KBM-7 (cell line): ENCODE measurements at regions not wholly inside any gene's neighbourhood (a gene's known extent, or its start where the extent isn't known, plus 50 kb on each side); places are given as distances from the start of the nearest gene placed in this dataset.
"Not testable (repeated sequence)": the region's sequence is repeated elsewhere in the genome, so short reads cannot be mapped to it uniquely, and the experiment has no call there.

Source experiments
- DNase-seq: peaks from one replicate; pipeline ENCODE4 v3.0.0-alpha.2; 2015
- in situ Hi-C: fragments of 300-500 bp; cut with MboI; formaldehyde crosslinking; loops from 2 replicates; pipeline ENCODE4 v1.14.3; 2020; ENCODE audit warnings: low sequenced_read_pairs, low pct_unique_long_range_greater_than_20kb, mixed read lengths

DNA sequence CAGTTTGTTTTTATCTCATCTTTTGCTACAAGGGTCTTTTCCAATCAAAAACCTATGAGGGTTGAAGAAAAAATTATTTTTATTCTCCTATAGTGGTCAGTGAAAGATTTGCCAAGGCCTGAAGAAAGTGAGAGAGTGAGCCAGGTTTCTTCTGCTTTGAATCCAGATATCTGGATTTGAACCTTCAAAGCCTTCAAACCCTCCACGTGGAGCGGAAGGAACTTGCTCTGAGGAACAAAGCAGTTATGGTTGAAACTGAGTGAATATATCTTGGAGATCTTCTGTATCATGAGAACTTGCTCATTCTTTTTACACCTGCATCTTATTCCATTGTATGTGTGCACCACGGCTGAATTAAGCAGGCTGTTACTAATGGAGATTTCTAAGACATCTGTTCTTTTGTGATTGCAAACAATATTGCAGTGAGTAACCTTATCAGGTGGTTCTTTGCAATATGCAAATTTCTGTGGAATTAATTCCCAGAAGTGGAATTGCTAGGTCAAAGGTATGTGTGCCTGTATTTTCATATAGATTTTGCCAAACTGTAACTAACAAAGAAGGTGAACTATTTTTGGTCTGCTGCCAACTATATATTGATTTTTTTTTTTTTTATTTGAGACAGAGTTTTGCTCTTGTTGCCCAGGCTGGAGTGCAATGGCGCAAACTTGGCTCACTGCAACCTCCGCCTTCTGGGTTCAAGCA, 147.9 kb downstream of the B3GNT2 start:
- in situ Hi-C loops, result no loop called here
- DNase-seq, result no peak

DNA sequence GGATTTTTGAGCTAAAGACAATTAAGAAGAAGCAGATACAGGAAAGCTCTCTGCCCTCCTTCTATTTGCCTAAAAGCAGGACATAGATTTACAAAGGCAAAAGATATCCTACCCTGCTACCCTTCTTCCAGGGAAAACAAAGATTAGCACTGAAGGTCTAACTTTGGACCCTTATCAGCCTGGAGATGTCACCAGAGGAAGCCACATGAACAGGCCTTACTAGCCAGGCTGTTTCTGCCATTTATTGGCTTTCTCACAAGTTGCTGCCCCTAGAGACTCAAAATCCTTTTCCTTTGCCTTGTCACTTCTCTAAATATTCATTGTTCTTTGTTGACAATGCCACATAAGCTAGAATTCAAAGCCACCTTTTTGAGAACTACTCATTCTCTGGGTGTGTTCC, 147.3 kb downstream of the B3GNT2 start:
- peak; percentile 19 for DNase-seq
- in situ Hi-C loops, result no loop called here

- in situ Hi-C loops, result no loop called here
Observed at GRCh38 chr2:62340994-62341484, 145.1 kb downstream of the B3GNT2 start.

GRCh38 chr2:62339837-62340236, 143.9 kb downstream of the B3GNT2 start:
- in situ Hi-C loops, result no loop called here
- no peak for DNase-seq

More at GRCh38 chr2:62340994-62341484, 145.1 kb downstream of the B3GNT2 start:
- DNase-seq, result no peak

GRCh38 chr2:62339413-62339812, 143.5 kb downstream of the B3GNT2 start:
- DNase-seq, result no peak

GRCh38 chr2:62338111-62338510, 142.2 kb downstream of the B3GNT2 start:
- DNase-seq, result no peak
- in situ Hi-C loops, result no loop called here

More at GRCh38 chr2:62339413-62339812, 143.5 kb downstream of the B3GNT2 start:
- in situ Hi-C loops, result no loop called here

GRCh38 chr2:62337403-62337802, 141.5 kb downstream of the B3GNT2 start:
- in situ Hi-C loops, result no loop called here
- no peak for DNase-seq

- in situ Hi-C loops, result no loop called here
- DNase-seq, result peak; percentile 35
Observed at GRCh38 chr2:62335612-62336011, 139.7 kb downstream of the B3GNT2 start.

GRCh38 chr2:62334440-62335058, 138.6 kb downstream of the B3GNT2 start:
- DNase-seq, result no peak
- in situ Hi-C loops, result no loop called here

DNA sequence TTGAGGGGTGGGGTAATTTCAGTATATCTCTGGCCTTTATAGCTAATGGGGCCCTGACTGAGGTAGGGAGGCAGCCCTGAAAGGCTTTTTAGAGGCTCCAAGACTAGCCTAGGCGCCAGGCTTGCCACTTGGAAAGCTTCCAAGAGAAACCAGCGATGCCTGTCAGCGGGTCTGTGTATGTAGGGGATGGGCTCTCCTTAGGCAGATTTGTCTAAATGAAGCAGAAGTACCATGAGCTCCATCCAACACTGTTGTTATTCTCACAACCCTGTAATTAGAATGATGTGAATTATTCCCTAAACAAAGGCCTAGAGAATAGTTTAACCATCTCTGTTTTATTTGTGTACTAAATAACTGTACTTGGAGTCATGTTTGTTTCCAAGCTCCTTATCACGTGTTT, 138.1 kb downstream of the B3GNT2 start:
- peak; percentile 66 for DNase-seq
- in situ Hi-C loops, result no loop called here

- in situ Hi-C loops, result no loop called here
- DNase-seq, result no peak
Observed at GRCh38 chr2:62330959-62331358, 135.0 kb downstream of the B3GNT2 start.

GRCh38 chr2:62329797-62330196, 133.9 kb downstream of the B3GNT2 start:
- in situ Hi-C loops, result no loop called here
- no peak for DNase-seq

- DNase-seq, result no peak
- in situ Hi-C loops, result no loop called here
Observed at GRCh38 chr2:62326735-62327134, 130.8 kb downstream of the B3GNT2 start.

DNA sequence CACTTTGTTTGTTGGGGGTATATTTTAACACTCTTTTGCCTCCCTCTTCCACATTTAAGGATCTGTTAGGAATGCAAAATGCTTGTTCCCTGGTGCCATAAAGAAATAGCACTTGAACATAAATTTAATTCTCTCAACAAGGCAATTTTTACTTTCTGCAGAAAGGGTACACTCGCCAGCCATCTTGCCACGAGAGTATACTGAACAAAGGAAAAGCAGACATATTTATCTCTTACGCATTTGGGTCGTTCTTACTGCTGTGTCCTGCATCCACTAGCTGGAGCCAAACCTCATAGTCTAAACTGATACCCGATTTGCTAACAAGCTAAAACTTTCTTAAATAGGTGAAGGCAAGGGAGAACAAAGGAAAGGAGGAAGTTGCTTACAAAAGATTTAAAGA, 129.5 kb downstream of the B3GNT2 start:
- in situ Hi-C loops, result no loop called here

DNA sequence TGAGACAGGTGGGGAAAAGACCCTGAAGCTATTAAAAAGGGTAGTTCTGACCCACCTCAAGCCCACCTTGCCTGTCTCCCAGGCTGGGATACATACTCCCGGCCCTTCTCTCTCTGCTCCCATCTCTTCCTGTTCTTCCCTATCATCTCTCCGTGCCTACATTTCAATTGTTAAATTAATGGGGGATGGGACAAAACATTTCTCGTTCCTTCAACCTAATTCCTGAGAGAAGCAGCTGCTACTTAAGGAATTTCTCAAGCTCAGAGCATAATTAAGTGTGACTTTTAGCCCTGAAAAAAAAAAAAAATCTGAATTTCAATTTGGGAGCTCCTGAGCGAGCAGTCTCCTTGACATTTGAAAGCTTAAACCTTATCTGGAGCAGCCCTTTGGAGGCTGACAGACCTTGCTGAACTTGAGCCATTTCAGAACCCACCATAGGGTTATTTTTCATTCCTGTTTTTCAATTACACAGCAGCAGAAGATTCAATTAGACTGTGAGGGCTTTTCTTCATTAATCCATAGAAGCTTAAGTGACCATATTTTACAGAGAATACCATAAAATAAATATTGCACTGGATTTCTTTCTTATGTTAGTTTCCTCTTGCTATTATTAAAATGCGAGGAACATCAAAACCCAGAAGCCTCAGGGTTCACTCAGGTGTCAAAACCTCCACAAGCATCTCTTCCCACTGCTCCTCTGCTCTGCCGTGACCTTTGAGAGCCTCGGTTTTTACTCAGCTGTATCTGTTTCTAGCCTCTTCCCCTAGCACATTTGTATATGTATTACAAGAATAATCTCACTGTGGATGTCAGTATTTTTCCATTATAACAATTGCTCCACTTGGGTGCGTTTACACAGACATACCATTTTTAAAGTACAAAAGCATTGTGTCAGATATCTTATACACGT, 125.7 kb downstream of the B3GNT2 start:
- in situ Hi-C loops, result no loop called here
- DNase-seq, result no peak

More for the DNA sequence above, 129.5 kb downstream of the B3GNT2 start:
- peak; percentile 65 for DNase-seq

DNA sequence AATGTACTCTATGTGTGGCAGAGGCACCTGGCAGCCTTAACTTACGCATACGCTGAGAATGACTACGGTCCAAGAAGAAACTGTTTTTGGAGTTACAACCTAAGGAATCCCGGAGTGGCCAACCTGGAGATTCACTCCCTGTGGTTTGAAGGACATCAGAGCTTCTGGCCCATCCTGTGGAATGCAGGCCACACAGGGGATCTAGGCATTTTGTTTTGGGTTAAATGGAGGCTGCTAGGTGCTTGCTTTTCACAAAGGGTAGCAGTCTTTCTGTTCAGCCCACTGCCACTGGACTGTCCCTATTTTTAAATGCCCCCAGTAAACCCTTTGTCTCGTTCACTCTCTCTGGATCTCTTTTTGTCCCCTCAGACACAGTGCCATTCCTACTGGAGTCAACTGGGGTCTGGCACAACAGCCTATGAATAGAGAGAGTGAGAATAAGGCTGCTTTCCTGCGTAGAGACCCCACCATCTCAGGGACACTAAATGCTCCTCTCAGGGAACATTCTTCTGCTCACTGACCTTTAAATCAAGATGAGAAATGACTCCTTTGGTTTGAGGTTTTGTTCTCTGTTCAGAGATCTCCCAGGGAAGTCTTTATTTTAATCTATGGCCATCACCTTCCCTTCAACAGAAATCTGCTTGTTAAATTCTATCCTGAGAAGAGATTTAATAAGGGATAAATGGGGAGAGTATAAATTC, 124.9 kb downstream of the B3GNT2 start:
- DNase-seq, result no peak
- in situ Hi-C loops, result no loop called here

DNA sequence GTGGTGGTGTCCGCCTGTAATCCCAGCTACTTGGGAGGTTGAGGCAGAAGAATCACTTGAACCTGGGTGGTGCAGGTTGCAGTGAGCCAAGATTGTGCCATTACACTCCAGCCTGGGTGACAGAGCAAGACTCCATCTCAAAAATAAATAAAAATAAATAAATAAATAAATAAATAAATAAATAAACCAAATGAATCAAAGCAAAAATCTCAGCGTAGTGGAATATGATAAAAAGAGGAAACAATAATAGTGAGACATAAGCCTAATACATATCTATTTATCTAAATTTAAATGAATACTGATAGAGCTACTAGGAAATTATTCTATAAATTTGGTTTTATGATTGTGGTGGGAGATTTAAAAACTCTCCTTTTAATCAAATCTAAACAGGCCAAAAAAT, 124.2 kb downstream of the B3GNT2 start:
- DNase-seq, in situ Hi-C loops: not testable (repeated sequence)

- DNase-seq, result no peak
- in situ Hi-C loops, result no loop called here
Observed at GRCh38 chr2:62319070-62319469, 123.2 kb downstream of the B3GNT2 start.

GRCh38 chr2:62315476-62315875, 119.6 kb downstream of the B3GNT2 start:
- in situ Hi-C loops, result no loop called here
- DNase-seq, result no peak
